Panc1 (cell line): ENCODE measurements at regions not wholly inside any gene's neighbourhood (a gene's known extent, or its start where the extent isn't known, plus 50 kb on each side); places are given as distances from the start of the nearest gene placed in this dataset.

Experiments
- CTCF ChIP-seq: fragments of 450-650 bp; IDR thresholded peaks from 2 replicates; pipeline ENCODE4 v1.5.1; 2017; ENCODE audit warnings: mild to moderate bottlenecking
- POLR2AphosphoS5 ChIP-seq: IDR thresholded peaks from 2 replicates; pipeline ENCODE4 v1.6.1; 2012; ENCODE audit warnings: mild to moderate bottlenecking, low read depth, low read length, moderate library complexity
- SIN3A ChIP-seq: IDR thresholded peaks from 2 replicates; pipeline ENCODE4 v1.6.1; 2012; ENCODE audit warnings: low read depth, mild to moderate bottlenecking, low read length, moderate library complexity, borderline replicate concordance; ENCODE audit not compliant: insufficient read depth
- TCF7L2 ChIP-seq: IDR thresholded peaks from 2 replicates; pipeline ENCODE4 v1.6.1; 2011; ENCODE audit warnings: mild to moderate bottlenecking, low read depth, low read length, inconsistent platforms
- TF ChIP-seq, protein P1 (sequence below), 2 experiments: IDR thresholded peaks; 2 replicates each; pipeline ENCODE4 v1.6.1; 2011 to 2012; ENCODE audit warnings: low read depth in 2 of 2, control low read depth in 1 of 2, low read length in 1 of 2, mild to moderate bottlenecking in 1 of 2, moderate library complexity in 1 of 2; ENCODE audit not compliant: insufficient read depth in 1 of 2

GRCh38 chr18:64416990-64417389 lies 268.1 kb upstream of the LINC00305 start:
- TF ChIP-seq, protein P1, sequence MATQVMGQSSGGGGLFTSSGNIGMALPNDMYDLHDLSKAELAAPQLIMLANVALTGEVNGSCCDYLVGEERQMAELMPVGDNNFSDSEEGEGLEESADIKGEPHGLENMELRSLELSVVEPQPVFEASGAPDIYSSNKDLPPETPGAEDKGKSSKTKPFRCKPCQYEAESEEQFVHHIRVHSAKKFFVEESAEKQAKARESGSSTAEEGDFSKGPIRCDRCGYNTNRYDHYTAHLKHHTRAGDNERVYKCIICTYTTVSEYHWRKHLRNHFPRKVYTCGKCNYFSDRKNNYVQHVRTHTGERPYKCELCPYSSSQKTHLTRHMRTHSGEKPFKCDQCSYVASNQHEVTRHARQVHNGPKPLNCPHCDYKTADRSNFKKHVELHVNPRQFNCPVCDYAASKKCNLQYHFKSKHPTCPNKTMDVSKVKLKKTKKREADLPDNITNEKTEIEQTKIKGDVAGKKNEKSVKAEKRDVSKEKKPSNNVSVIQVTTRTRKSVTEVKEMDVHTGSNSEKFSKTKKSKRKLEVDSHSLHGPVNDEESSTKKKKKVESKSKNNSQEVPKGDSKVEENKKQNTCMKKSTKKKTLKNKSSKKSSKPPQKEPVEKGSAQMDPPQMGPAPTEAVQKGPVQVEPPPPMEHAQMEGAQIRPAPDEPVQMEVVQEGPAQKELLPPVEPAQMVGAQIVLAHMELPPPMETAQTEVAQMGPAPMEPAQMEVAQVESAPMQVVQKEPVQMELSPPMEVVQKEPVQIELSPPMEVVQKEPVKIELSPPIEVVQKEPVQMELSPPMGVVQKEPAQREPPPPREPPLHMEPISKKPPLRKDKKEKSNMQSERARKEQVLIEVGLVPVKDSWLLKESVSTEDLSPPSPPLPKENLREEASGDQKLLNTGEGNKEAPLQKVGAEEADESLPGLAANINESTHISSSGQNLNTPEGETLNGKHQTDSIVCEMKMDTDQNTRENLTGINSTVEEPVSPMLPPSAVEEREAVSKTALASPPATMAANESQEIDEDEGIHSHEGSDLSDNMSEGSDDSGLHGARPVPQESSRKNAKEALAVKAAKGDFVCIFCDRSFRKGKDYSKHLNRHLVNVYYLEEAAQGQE (IDR thresholded peaks at IDR 0.05; ENCODE audit: insufficient read depth in 1 of 2, low read depth in 2 of 2, low read length in 1 of 2), result no peak
- TF ChIP-seq CTCF, result no peak
- TF ChIP-seq SIN3A, result no peak
- TF ChIP-seq POLR2AphosphoS5, result no peak
- TF ChIP-seq TCF7L2, result no peak
